ENCODE measurements at regions not wholly inside any gene's neighbourhood (a gene's known extent, or its start where the extent isn't known, plus 50 kb on each side); places are given as distances from the start of the nearest gene placed in this dataset.

DNA sequence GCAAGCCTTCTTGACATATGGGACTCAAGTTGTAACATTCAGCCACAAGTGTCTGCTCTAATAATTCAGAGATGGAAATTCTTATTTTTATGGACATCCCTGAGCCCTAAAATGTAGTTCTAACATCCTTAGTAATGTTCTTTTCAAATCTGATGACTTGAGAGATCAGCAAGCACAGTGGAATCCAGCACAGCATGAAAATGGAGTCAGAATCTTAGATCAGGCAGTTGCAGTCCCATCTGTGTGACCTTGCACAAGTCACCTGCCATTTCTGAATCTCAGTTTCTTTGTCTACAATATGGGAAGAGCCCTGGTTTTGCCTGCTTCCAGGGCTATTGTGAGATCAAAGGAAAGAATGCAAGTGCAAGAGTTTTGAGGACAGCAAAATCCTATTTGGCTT, 183.9 kb upstream of the LPP start:
- Mint-ChIP-seq H3K27ac (ENCODE audit: unreplicated experiment) (no peak overlapping the region), H3K36me3 (ENCODE audit: unreplicated experiment) (no peaks in the 10 kb centered on the region), H3K4me1 (ENCODE audit: unreplicated experiment) (peaks cover 1% of the 10 kb centered on the region), H3K4me3 (ENCODE audit: unreplicated experiment) (no peak overlapping the region), H3K9me3 (ENCODE audit: unreplicated experiment) (no peaks in the 10 kb centered on the region), H3K27me3 (ENCODE audit: unreplicated experiment) (no peaks in the 10 kb centered on the region)
- DNase-seq (ENCODE audit: extremely low spot score, unreplicated experiment), result no peak
- TF ChIP-seq, protein P1, sequence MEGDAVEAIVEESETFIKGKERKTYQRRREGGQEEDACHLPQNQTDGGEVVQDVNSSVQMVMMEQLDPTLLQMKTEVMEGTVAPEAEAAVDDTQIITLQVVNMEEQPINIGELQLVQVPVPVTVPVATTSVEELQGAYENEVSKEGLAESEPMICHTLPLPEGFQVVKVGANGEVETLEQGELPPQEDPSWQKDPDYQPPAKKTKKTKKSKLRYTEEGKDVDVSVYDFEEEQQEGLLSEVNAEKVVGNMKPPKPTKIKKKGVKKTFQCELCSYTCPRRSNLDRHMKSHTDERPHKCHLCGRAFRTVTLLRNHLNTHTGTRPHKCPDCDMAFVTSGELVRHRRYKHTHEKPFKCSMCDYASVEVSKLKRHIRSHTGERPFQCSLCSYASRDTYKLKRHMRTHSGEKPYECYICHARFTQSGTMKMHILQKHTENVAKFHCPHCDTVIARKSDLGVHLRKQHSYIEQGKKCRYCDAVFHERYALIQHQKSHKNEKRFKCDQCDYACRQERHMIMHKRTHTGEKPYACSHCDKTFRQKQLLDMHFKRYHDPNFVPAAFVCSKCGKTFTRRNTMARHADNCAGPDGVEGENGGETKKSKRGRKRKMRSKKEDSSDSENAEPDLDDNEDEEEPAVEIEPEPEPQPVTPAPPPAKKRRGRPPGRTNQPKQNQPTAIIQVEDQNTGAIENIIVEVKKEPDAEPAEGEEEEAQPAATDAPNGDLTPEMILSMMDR (IDR thresholded peaks at IDR 0.05), result no peak

DNA sequence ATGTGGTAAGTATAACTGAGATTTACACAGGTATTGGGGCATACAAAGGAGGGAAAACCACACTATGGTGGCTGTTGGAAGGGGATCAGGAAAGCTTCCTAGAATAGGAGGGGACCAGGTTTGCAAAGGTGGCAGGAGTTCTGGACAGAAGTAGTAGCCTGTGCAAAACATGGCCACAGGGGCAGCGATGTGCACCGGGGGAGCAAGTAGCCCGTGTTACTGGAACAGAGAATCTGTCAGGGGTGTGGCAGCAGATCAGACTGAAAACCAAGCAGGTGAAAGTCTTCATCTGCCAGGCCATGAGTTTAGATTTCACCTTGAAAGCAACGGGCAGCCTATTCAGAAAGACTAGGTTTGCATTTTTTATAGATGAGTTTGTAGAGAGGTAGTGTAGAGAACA, 182.3 kb upstream of the LPP start:
- Mint-ChIP-seq H3K36me3 (ENCODE audit: unreplicated experiment) (no peaks in the 10 kb centered on the region), H3K4me3 (ENCODE audit: unreplicated experiment) (no peak overlapping the region), H3K9me3 (ENCODE audit: unreplicated experiment) (no peaks in the 10 kb centered on the region), H3K27me3 (ENCODE audit: unreplicated experiment) (no peaks in the 10 kb centered on the region), H3K27ac (ENCODE audit: unreplicated experiment) (no peak overlapping the region), H3K4me1 (ENCODE audit: unreplicated experiment) (peaks cover 13% of the 10 kb centered on the region)
- TF ChIP-seq, protein P1 (IDR thresholded peaks at IDR 0.05), result no peak
- no peak for DNase-seq (ENCODE audit: extremely low spot score, unreplicated experiment)

DNA sequence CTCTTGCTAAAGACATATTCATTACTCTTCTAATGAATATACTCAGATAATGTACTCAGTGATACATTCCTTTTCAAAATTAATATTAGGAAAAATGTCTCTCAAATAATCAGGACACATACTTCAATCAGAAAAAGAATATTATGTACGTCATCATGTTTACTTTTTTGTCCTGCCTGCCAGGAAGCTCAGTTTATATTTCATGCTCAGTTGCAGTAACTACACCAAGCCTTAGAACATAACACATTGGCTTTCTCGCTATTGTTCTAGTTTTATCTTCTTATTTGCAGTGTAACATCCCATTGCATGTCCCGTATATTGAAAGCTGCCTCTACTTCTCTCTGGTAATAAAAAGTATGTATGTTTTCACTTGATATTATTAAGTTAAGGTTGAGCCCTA, 181.5 kb upstream of the LPP start:
- Mint-ChIP-seq H3K27me3 (ENCODE audit: unreplicated experiment) (no peaks in the 10 kb centered on the region), H3K4me3 (ENCODE audit: unreplicated experiment) (no peak overlapping the region), H3K27ac (ENCODE audit: unreplicated experiment) (no peak overlapping the region), H3K36me3 (ENCODE audit: unreplicated experiment) (no peaks in the 10 kb centered on the region), H3K9me3 (ENCODE audit: unreplicated experiment) (peaks cover 2% of the 10 kb centered on the region), H3K4me1 (ENCODE audit: unreplicated experiment) (peaks cover 13% of the 10 kb centered on the region)
- TF ChIP-seq, protein P1 (IDR thresholded peaks at IDR 0.05), result no peak
- DNase-seq (ENCODE audit: extremely low spot score, unreplicated experiment), result no peak

GRCh38 chr3:187973977-187974870, 179.7 kb upstream of the LPP start:
- Mint-ChIP-seq H3K9me3 (ENCODE audit: unreplicated experiment) (peaks cover 5% of the 10 kb centered on the region), H3K27me3 (ENCODE audit: unreplicated experiment) (no peaks in the 10 kb centered on the region), H3K4me1 (ENCODE audit: unreplicated experiment) (peaks cover 13% of the 10 kb centered on the region), H3K27ac (ENCODE audit: unreplicated experiment) (no peak overlapping the region), H3K36me3 (ENCODE audit: unreplicated experiment) (no peaks in the 10 kb centered on the region), H3K4me3 (ENCODE audit: unreplicated experiment) (no peak overlapping the region)
- no peak for DNase-seq (ENCODE audit: extremely low spot score, unreplicated experiment)
- TF ChIP-seq, protein P1 (IDR thresholded peaks at IDR 0.05), result no peak

GRCh38 chr3:187974871-187975271, 179.1 kb upstream of the LPP start:
- Mint-ChIP-seq H3K27me3 (ENCODE audit: unreplicated experiment) (no peaks in the 10 kb centered on the region), H3K4me1 (ENCODE audit: unreplicated experiment) (peaks cover 13% of the 10 kb centered on the region), H3K36me3 (ENCODE audit: unreplicated experiment) (no peaks in the 10 kb centered on the region), H3K27ac (ENCODE audit: unreplicated experiment) (no peak overlapping the region), H3K4me3 (ENCODE audit: unreplicated experiment) (no peak overlapping the region), H3K9me3 (ENCODE audit: unreplicated experiment) (peaks cover 5% of the 10 kb centered on the region)
- DNase-seq (ENCODE audit: extremely low spot score, unreplicated experiment), result no peak
- TF ChIP-seq, protein P1 (IDR thresholded peaks at IDR 0.05), result no peak

All from osteocyte (in vitro differentiated cells).